Parathyroid adenoma (tissue), 2 donors: ENCODE measurements at regions not wholly inside any gene's neighbourhood (a gene's known extent, or its start where the extent isn't known, plus 50 kb on each side); places are given as distances from the start of the nearest gene placed in this dataset.
"Not testable (repeated sequence)": the region's sequence is repeated elsewhere in the genome, so short reads cannot be mapped to it uniquely, and the experiment has no call there.

ENCODE experiments used
- H2AFZ ChIP-seq: fragments of 300-600 bp; sonication (generic); one replicate; pipeline ENCODE4 v1.7.0; 2017; ENCODE audit warnings: antibody characterized with exemption, mild to moderate bottlenecking
- H3K27ac ChIP-seq: fragments of 300-600 bp; sonication (generic); one replicate; pipeline ENCODE4 v1.7.0; 2017
- H3K27me3 ChIP-seq: fragments of 300-600 bp; sonication (generic); one replicate; pipeline ENCODE4 v1.7.0; 2017; ENCODE audit warnings: low read length; ENCODE audit not compliant: control insufficient read depth, insufficient read depth
- H3K36me3 ChIP-seq: fragments of 300-600 bp; sonication (generic); one replicate; pipeline ENCODE4 v1.7.0; 2017; ENCODE audit warnings: low read length; ENCODE audit not compliant: control insufficient read depth, insufficient read depth
- H3K4me1 ChIP-seq: fragments of 300-600 bp; sonication (generic); one replicate; pipeline ENCODE4 v1.7.0; 2017; ENCODE audit warnings: control low read depth
- H3K4me2 ChIP-seq: fragments of 300-600 bp; sonication (generic); one replicate; pipeline ENCODE4 v1.7.0; 2017; ENCODE audit warnings: low read length
- H3K4me3 ChIP-seq: fragments of 300-600 bp; sonication (generic); one replicate; pipeline ENCODE4 v1.7.0; 2017; ENCODE audit warnings: low read depth, low read length
- H3K79me2 ChIP-seq: fragments of 300-600 bp; sonication (generic); one replicate; pipeline ENCODE4 v1.7.0; 2017; ENCODE audit warnings: control low read depth
- H3K9ac ChIP-seq: fragments of 300-600 bp; sonication (generic); one replicate; pipeline ENCODE4 v1.7.0; 2017; ENCODE audit warnings: mild to moderate bottlenecking
- H3K9me3 ChIP-seq: fragments of 300-600 bp; sonication (generic); one replicate; pipeline ENCODE4 v1.7.0; 2017; ENCODE audit warnings: low read length; ENCODE audit not compliant: control insufficient read depth
- CTCF ChIP-seq: fragments of 300-600 bp; sonication (generic); IDR thresholded peaks from one replicate; pipeline ENCODE4 v1.7.0; 2017; ENCODE audit warnings: antibody characterized with exemption, mild to moderate bottlenecking
- donor health status: primary hyperparathyroidism.

- H3K27ac ChIP-seq, H3K4me3 ChIP-seq, H3K27me3 ChIP-seq, H3K9ac ChIP-seq, H3K36me3 ChIP-seq, H3K79me2 ChIP-seq, H3K9me3 ChIP-seq, H3K4me2 ChIP-seq, H2AFZ ChIP-seq, H3K4me1 ChIP-seq: not testable (repeated sequence)
Observed at GRCh38 chr14:106750089-106750488, 1223.7 kb downstream of the TMEM121 start.

GRCh38 chr14:106753751-106754150 lies 1227.4 kb downstream of the TMEM121 start:
- H3K27ac ChIP-seq, H3K4me2 ChIP-seq, H3K36me3 ChIP-seq, H3K27me3 ChIP-seq, H3K4me1 ChIP-seq, H3K9ac ChIP-seq, H3K4me3 ChIP-seq, H3K79me2 ChIP-seq, H3K9me3 ChIP-seq, H2AFZ ChIP-seq: not testable (repeated sequence)

- not testable (repeated sequence) for H3K36me3 ChIP-seq, H3K27me3 ChIP-seq, H3K4me1 ChIP-seq, H3K9ac ChIP-seq, H3K79me2 ChIP-seq, H3K27ac ChIP-seq, H3K9me3 ChIP-seq, H3K4me2 ChIP-seq, H3K4me3 ChIP-seq, H2AFZ ChIP-seq
Observed at GRCh38 chr14:106757444-106757843, 1231.1 kb downstream of the TMEM121 start.

GRCh38 chr14:106761886-106762816 lies 1235.8 kb downstream of the TMEM121 start:
- not testable (repeated sequence) for H3K36me3 ChIP-seq, H3K27me3 ChIP-seq, H3K4me2 ChIP-seq, H3K9ac ChIP-seq, H3K4me1 ChIP-seq, H3K9me3 ChIP-seq, H3K27ac ChIP-seq, H2AFZ ChIP-seq, H3K79me2 ChIP-seq, H3K4me3 ChIP-seq

- not testable (repeated sequence) for H3K9me3 ChIP-seq, H3K4me2 ChIP-seq, H2AFZ ChIP-seq, H3K4me3 ChIP-seq, H3K79me2 ChIP-seq, H3K9ac ChIP-seq, H3K27ac ChIP-seq, H3K36me3 ChIP-seq, H3K27me3 ChIP-seq, H3K4me1 ChIP-seq
- peak; percentile 38 for TF ChIP-seq CTCF
Observed at GRCh38 chr14:106764968-106765369, 1238.6 kb downstream of the TMEM121 start.

GRCh38 chr14:106766145-106766544 lies 1239.8 kb downstream of the TMEM121 start:
- Histone ChIP-seq H3K36me3 (no peaks in the 10 kb centered on the region), H3K27me3 (no peaks in the 10 kb centered on the region), H3K4me1 (no peaks in the 10 kb centered on the region), H3K27ac (no peak overlapping the region), H3K79me2 (no peaks in the 10 kb centered on the region), H2AFZ (no peak overlapping the region), H3K4me3 (no peak overlapping the region), H3K9ac (no peak overlapping the region), H3K4me2 (no peak overlapping the region), H3K9me3 (no peaks in the 10 kb centered on the region)
- TF ChIP-seq CTCF = no peak

- H3K27ac ChIP-seq, H3K9ac ChIP-seq, H2AFZ ChIP-seq, H3K4me3 ChIP-seq, H3K4me2 ChIP-seq, H3K9me3 ChIP-seq, H3K27me3 ChIP-seq, H3K36me3 ChIP-seq, H3K4me1 ChIP-seq, H3K79me2 ChIP-seq: not testable (repeated sequence)
Observed at GRCh38 chr14:106766551-106767277, 1240.3 kb downstream of the TMEM121 start.

GRCh38 chr14:106768230-106768629 lies 1241.8 kb downstream of the TMEM121 start:
- H3K27ac ChIP-seq = not testable (repeated sequence)

GRCh38 chr14:106768972-106769700 lies 1242.8 kb downstream of the TMEM121 start:
- H3K9me3 ChIP-seq, H2AFZ ChIP-seq, H3K79me2 ChIP-seq, H3K4me2 ChIP-seq, H3K9ac ChIP-seq, H3K4me1 ChIP-seq, H3K4me3 ChIP-seq, H3K27me3 ChIP-seq, H3K27ac ChIP-seq, H3K36me3 ChIP-seq: not testable (repeated sequence)

More at GRCh38 chr14:106768230-106768629, 1241.8 kb downstream of the TMEM121 start:
- H3K9me3 ChIP-seq, H3K4me2 ChIP-seq, H3K27me3 ChIP-seq, H3K9ac ChIP-seq, H3K79me2 ChIP-seq, H3K4me1 ChIP-seq, H3K36me3 ChIP-seq, H3K4me3 ChIP-seq, H2AFZ ChIP-seq: not testable (repeated sequence)
